Caco-2 (cell line): ENCODE measurements at regions not wholly inside any gene's neighbourhood (a gene's known extent, or its start where the extent isn't known, plus 50 kb on each side); places are given as distances from the start of the nearest gene placed in this dataset.

Experiments
- BruUV-seq: library from RNA; stranded (reverse); fragments of 400-500 nt; replicated peaks from 2 replicates; lab custom pipeline; 2021; lab: Mats Ljungman, UMichigan
- CTCF ChIA-PET: fragments of 300-600 bp; sonication (Branson Sonifier 250); formaldehyde crosslinking; loops from one replicate; lab custom pipeline; 2022; ENCODE audit warnings: antibody characterized with exemption; lab: Charles Lee
- POLR2A ChIA-PET: fragments of 300-600 bp; sonication (Branson Sonifier 250); formaldehyde crosslinking; loops from one replicate; lab custom pipeline; 2022; ENCODE audit warnings: antibody characterized with exemption; lab: Charles Lee
- DNase-seq, 2 experiments: peaks; one replicate each; pipeline versions ENCODE4 v3.0.0 to v3.0.0-alpha.2; 2020 to 2022
- H3K27me3 ChIP-seq: replicated peaks from 2 replicates; pipeline ENCODE4 v1.6.0; 2011; ENCODE audit warnings: low read length; ENCODE audit not compliant: control insufficient read depth, insufficient read depth
- H3K36me3 ChIP-seq: 2 replicates; pipeline ENCODE4 v1.5.1; 2011; ENCODE audit warnings: low read length; ENCODE audit not compliant: control insufficient read depth, insufficient read depth
- H3K4me1 ChIP-seq: fragments of 250-450 bp; sonication (Bioruptor Pico); 2 replicates; pipeline ENCODE4 v1.5.1; 2020; ENCODE audit warnings: mild to moderate bottlenecking
- H3K4me3 ChIP-seq: 2 replicates; pipeline ENCODE4 v1.5.1; 2011; ENCODE audit warnings: low read depth, mild to moderate bottlenecking, control low read depth, low read length
- H3K9me3 ChIP-seq: fragments of 250-450 bp; sonication (Bioruptor Pico); 2 replicates; pipeline ENCODE4 v1.5.1; 2020; ENCODE audit warnings: mild to moderate bottlenecking, moderate library complexity
- H3K27ac Mint-ChIP-seq: one replicate; pipeline ENCODE4 v1.8.0; 2022; ENCODE audit warnings: mixed read lengths; ENCODE audit not compliant: unreplicated experiment
- H3K27me3 Mint-ChIP-seq: one replicate; pipeline ENCODE4 v1.8.0; 2022; ENCODE audit warnings: mixed read lengths; ENCODE audit not compliant: insufficient read depth, unreplicated experiment
- H3K36me3 Mint-ChIP-seq: one replicate; pipeline ENCODE4 v1.8.0; 2022; ENCODE audit warnings: mild to moderate bottlenecking, mixed read lengths; ENCODE audit not compliant: insufficient read depth, unreplicated experiment
- H3K4me1 Mint-ChIP-seq: one replicate; pipeline ENCODE4 v1.8.0; 2022; ENCODE audit warnings: low read depth, mixed read lengths; ENCODE audit not compliant: unreplicated experiment
- H3K4me3 Mint-ChIP-seq: one replicate; pipeline ENCODE4 v1.8.0; 2022; ENCODE audit warnings: mild to moderate bottlenecking, moderate library complexity, mixed read lengths; ENCODE audit not compliant: unreplicated experiment
- H3K9me3 Mint-ChIP-seq: one replicate; pipeline ENCODE4 v1.8.0; 2022; ENCODE audit warnings: mixed read lengths; ENCODE audit not compliant: unreplicated experiment
- CTCF ChIP-seq, 2 experiments: fragments of 200-600 bp in 1 of 2; IDR thresholded peaks; 1 replicate in 1 of 2; 2 replicates in 1 of 2; pipeline versions ENCODE4 v1.5.1 to v1.8.0; 2011 to 2022; ENCODE audit warnings: antibody characterized with exemption in 1 of 2, control low read depth in 1 of 2, inconsistent platforms in 1 of 2, low read depth in 1 of 2, low read length in 1 of 2, mild to moderate bottlenecking in 1 of 2, moderate library complexity in 1 of 2; ENCODE audit not compliant: insufficient read depth in 1 of 2, severe bottlenecking in 1 of 2, unreplicated experiment in 1 of 2
- intact Hi-C: fragments of 100-400 bp; cut with micrococcal nuclease; formaldehyde crosslinking; loops from one replicate; pipeline ENCODE4 v1.10.0; 2022; ENCODE audit not compliant: unreplicated experiment

- no peaks in the 10 kb centered on the region for H3K9me3 ChIP-seq
- Mint-ChIP-seq H3K27ac (no peak overlapping the region), H3K4me3 (no peak overlapping the region), H3K9me3 (no peaks in the 10 kb centered on the region), H3K4me1 (peaks cover 8% of the 10 kb centered on the region), H3K36me3 (no peaks in the 10 kb centered on the region), H3K27me3 (no peaks in the 10 kb centered on the region)
- no peak for TF ChIP-seq CTCF (IDR thresholded peaks at IDR 0.05; ENCODE audit: insufficient read depth in 1 of 2, low read depth in 1 of 2, low read length in 1 of 2, severe bottlenecking in 1 of 2, unreplicated experiment in 1 of 2)
- no peak for DNase-seq
- ChIA-PET POLR2A (no interaction called here), CTCF (no interaction called here)
- peaks cover 4% of the 10 kb centered on the region; the same call in 1 of the 2 replicates for H3K4me1 ChIP-seq
- BruUV-seq = no TSS peak
- H3K27me3 ChIP-seq = no peaks in the 10 kb centered on the region
- H3K4me3 ChIP-seq = no peak overlapping the region
- H3K36me3 ChIP-seq = no peaks in the 10 kb centered on the region
- intact Hi-C loops = no loop called here
These were observed 336.1 kb upstream of the PROK2 start for GRCh38 chr3:72120806-72121778.

GRCh38 chr3:72120039-72120438 lies 335.1 kb upstream of the PROK2 start:
- Histone ChIP-seq H3K27me3 (no peaks in the 10 kb centered on the region), H3K9me3 (no peaks in the 10 kb centered on the region), H3K4me3 (no peak overlapping the region), H3K4me1 (peaks cover 4% of the 10 kb centered on the region; the same call in 1 of the 2 replicates), H3K36me3 (no peaks in the 10 kb centered on the region)
- no TSS peak for BruUV-seq
- H3K27me3 Mint-ChIP-seq = no peaks in the 10 kb centered on the region
- no peak for DNase-seq
- no peak for TF ChIP-seq CTCF (IDR thresholded peaks at IDR 0.05; ENCODE audit: insufficient read depth in 1 of 2, low read depth in 1 of 2, low read length in 1 of 2, severe bottlenecking in 1 of 2, unreplicated experiment in 1 of 2)
- H3K4me1 Mint-ChIP-seq = peaks cover 8% of the 10 kb centered on the region
- H3K36me3 Mint-ChIP-seq = no peaks in the 10 kb centered on the region
- no peaks in the 10 kb centered on the region for H3K9me3 Mint-ChIP-seq
- H3K4me3 Mint-ChIP-seq = no peak overlapping the region
- no peak overlapping the region for H3K27ac Mint-ChIP-seq
- CTCF ChIA-PET = no interaction called here
- intact Hi-C loops = no loop called here
- POLR2A ChIA-PET = no interaction called here

- Histone ChIP-seq H3K4me1 (peaks cover 4% of the 10 kb centered on the region; the same call in 1 of the 2 replicates), H3K27me3 (no peaks in the 10 kb centered on the region), H3K4me3 (no peak overlapping the region), H3K36me3 (no peaks in the 10 kb centered on the region), H3K9me3 (no peaks in the 10 kb centered on the region)
- Mint-ChIP-seq H3K27ac (no peak overlapping the region), H3K9me3 (no peaks in the 10 kb centered on the region), H3K4me3 (no peak overlapping the region), H3K4me1 (peaks cover 8% of the 10 kb centered on the region), H3K36me3 (no peaks in the 10 kb centered on the region), H3K27me3 (no peaks in the 10 kb centered on the region)
- intact Hi-C loops = no loop called here
- DNase-seq = no peak
- BruUV-seq = no TSS peak
- CTCF ChIA-PET = no interaction called here
- TF ChIP-seq CTCF (IDR thresholded peaks at IDR 0.05; ENCODE audit: insufficient read depth in 1 of 2, low read depth in 1 of 2, low read length in 1 of 2, severe bottlenecking in 1 of 2, unreplicated experiment in 1 of 2) = no peak
- POLR2A ChIA-PET = no interaction called here
These were observed 333.7 kb upstream of the PROK2 start for GRCh38 chr3:72118628-72119027.
